Testis (tissue), 2 donors: ENCODE measurements at regions not wholly inside any gene's neighbourhood (a gene's known extent, or its start where the extent isn't known, plus 50 kb on each side); places are given as distances from the start of the nearest gene placed in this dataset.

ENCODE experiments used
- CTCF ChIP-seq, 3 experiments: fragments of 450-650 bp in 2 of 3; fragments of 200-600 bp in 1 of 3; sonication (generic) in 1 of 3; IDR thresholded peaks; one replicate each; pipeline ENCODE4 v1.5.1; 2016 to 2019; ENCODE audit warnings: antibody characterized with exemption in 3 of 3, mild to moderate bottlenecking in 2 of 3, moderate library complexity in 1 of 3
- POLR2A ChIP-seq: fragments of 450-650 bp; IDR thresholded peaks from one replicate; pipeline ENCODE4 v1.6.1; 2017; ENCODE audit warnings: antibody characterized with exemption, mild to moderate bottlenecking, moderate library complexity

- no peak for TF ChIP-seq CTCF (IDR thresholded peaks at IDR 0.05)
- TF ChIP-seq POLR2A = no peak
These were observed 832.3 kb upstream of the ID2 start for GRCh38 chr2:7849531-7849930.
